GM19328 (cell line): ENCODE measurements at regions not wholly inside any gene's neighbourhood (a gene's known extent, or its start where the extent isn't known, plus 50 kb on each side); places are given as distances from the start of the nearest gene placed in this dataset.
"Not testable (repeated sequence)": the region's sequence is repeated elsewhere in the genome, so short reads cannot be mapped to it uniquely, and the experiment has no call there.

Experiments
- ATAC-seq: cut with Tn5 transposase; IDR thresholded peaks from one replicate; pipeline ENCODE4 v1.9.1; 2021; ENCODE audit warnings: mild to moderate bottlenecking, moderate library complexity; ENCODE audit not compliant: unreplicated experiment

GRCh38 chr12:46578190-46578982, 205.8 kb upstream of the SLC38A2 start:
- ATAC-seq: no peak

- no peak for ATAC-seq
These were observed 204.6 kb upstream of the SLC38A2 start for GRCh38 chr12:46577063-46577776.

DNA sequence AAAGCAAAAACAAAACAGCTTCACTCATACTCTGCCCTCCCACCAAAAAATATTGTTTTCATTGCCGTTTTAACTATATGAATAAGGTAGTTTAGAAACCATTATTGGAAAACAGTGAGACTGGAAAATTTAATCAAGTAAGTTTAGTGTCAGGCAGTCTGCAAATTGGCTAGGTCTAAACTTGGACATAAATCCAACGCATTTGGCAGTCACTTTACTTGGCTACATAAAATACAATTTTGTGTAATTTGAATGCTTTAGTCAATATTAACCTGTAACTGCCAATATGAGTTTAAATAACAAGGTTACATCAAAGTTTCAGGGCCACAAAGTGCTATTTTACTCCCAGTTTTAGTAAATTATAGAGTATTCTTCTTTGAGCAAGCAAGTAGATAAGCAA, 202.3 kb upstream of the SLC38A2 start:
- ATAC-seq: no peak

DNA sequence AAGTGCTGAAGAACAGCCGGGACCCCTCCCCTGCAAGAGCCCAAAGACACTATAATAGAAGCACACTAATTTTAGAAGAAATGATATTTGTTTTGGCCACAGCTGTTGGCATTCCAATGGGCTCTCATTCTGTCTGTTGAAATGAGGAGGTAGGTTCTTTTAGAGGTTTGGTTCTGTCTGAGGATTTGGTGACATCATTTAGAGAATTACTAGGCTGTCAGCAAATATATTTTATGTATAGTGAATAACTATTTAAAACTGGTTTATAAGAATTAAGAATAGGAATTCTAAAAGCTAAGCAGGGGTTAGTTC, 200.7 kb upstream of the SLC38A2 start:
- ATAC-seq: no peak

GRCh38 chr12:46572644-46573346, 200.2 kb upstream of the SLC38A2 start:
- ATAC-seq: no peak

GRCh38 chr12:46571608-46572007, 199.0 kb upstream of the SLC38A2 start:
- ATAC-seq: no peak

GRCh38 chr12:46569826-46570439, 197.4 kb upstream of the SLC38A2 start:
- ATAC-seq: no peak

DNA sequence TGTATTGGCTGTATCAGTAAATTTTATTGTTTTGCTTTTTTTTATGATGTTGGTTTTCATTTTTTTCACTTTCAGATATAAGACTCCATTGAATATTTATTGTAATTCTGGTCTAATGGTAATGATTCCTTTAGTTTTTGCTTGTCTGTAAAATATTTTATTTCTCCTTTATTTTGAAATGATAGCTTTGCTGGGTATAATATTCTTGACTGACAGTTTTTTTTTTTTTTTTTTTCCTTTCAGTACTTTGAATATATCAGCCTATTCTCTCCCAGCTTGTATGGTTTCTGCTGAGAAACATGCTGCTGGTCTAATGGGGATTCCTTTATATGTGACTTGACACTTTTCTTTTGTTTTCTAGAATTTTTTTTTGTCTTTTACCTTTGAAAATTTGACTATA, 195.1 kb upstream of the SLC38A2 start:
- ATAC-seq: no peak

GRCh38 chr12:46562625-46563225, 190.2 kb upstream of the SLC38A2 start:
- no peak for ATAC-seq

DNA sequence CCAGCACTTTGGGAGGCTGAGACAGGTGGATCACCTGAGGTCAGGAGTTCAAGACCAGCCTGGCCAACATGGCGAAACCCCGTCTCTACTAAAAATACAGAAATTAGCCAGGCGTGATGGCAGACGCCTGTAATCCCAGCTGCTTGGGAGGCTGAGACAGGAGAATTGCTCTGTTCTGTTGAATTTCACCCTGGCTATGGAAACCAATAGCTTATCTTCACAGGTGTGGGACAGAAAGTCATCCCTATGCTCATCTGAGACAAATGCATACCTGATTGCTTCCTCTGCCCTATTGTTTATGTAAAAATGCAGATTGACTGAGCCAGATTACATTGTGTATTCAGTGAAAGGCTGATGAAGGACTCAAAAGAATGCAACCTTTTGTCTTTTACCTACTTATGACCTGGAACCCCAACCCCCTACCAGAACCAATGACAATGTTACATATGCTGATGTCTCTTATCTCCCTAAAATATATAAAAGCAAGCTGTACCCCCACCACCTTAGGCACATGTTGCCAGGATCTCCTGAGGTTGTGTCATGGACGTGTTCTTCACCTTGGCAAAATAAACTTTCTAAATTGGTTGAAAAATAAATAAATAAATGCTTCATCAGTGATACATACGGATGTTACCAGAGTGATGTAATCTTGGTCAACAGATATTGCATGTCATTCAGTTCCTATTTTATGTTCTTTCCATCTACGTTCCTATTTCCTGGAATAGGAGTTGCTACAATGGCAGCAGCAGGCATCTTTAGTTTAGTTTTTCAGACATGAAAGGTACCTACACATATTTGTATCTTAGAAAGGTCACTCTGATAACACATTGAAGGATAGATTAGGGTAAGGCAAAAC, 189.4 kb upstream of the SLC38A2 start:
- not testable (repeated sequence) for ATAC-seq

DNA sequence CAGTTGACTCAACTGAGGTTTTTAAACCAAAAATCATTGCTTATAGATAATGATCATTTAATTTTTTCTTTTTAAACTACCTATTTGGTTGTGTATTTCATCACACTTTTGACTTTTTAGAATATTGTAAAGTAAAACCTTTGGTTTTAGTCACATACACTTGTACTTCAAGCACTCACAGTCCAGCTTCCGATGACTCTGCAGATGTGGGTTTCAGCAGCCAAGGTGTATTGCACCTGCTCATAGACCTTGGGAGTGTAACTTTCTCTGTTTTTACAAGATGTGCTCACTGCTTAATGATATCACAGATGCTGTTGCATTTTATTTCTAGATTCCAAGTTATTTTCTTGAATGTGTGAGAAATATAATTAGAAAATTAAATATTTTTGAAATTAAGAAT, 188.3 kb upstream of the SLC38A2 start:
- no peak for ATAC-seq

- no peak for ATAC-seq
These were observed 187.5 kb upstream of the SLC38A2 start for GRCh38 chr12:46560089-46560488.

DNA sequence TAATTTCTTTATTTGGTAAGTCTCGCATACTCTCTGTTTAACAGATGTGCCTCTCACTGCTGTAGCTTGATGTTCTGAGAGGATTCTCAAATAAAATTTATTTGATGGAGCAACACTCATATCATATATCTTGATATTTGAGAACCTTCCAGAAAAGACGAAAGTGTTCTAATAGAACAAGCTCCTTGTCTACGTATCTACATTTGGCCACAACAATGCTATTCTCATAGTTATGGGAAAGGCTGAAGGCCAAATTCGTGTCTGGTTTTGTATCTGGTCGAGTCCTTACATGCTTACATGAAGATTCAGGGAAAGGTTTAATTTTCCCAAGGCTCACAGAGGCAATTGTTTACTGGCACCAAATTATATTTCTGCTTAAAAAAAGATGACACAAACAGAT, 186.7 kb upstream of the SLC38A2 start:
- ATAC-seq: no peak

DNA sequence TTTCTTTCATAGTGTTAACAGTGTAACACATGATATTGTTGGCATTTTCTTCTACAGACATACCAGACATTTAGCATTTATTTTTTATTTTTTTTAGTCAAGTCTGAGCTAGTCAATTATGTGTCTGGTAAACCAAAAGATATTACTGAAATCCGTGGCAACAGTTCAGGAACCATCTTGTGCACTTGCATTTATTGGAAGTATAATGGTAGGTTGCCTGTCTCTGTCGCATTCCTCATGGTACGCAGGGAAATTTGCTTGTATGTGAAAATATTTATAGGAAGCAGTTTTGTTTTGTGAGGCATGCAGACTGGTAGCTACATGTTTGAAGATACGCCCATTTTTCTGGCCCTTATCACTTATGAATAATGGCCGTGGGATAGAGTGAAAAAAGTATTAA, 186.1 kb upstream of the SLC38A2 start:
- ATAC-seq: no peak

- ATAC-seq: no peak
These were observed 185.2 kb upstream of the SLC38A2 start for GRCh38 chr12:46557539-46558373.

- ATAC-seq: no peak
These were observed 184.4 kb upstream of the SLC38A2 start for GRCh38 chr12:46556819-46557524.

DNA sequence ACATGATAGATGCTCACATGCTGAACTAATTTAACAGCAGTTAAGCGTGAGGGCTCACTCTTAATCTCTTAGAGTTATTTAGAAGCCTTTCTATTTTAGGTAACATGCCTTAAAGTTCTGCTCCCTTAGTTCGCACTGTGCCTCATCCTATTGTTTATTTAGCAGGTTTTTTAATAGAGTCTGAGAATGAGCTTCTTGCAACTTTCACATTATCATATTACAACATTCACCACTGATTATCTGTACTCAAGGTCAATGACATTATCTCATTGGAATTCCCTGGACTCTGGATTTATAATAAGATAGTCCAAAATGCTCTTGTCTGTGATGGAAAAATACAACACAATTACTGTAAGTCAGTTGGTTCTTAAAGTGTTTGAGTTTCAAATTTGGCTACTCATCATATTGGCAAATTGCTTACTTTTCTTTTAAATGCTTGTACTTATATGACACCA, 183.6 kb upstream of the SLC38A2 start:
- ATAC-seq: no peak

DNA sequence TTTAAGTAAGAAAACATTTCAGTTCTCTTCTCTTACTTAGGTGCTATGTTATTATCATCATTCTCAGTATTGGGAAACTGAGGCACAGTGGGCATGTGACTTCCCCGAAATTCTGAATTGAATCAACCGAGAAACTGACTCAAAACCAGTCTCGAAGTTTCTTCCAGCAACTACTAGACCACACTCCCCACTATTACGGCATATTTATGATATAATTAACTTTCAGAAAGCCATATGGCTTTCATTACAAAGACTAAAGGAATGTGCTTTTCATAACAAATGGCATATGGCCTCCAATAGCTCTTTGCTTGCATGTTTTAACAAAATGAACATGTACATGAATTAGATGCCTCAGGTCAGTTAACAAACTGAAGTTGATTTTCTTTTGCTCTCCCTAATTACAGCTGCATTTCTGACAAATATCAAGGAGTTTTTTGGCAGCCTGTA, 182.9 kb upstream of the SLC38A2 start:
- no peak for ATAC-seq

GRCh38 chr12:46554460-46554859, 181.9 kb upstream of the SLC38A2 start:
- ATAC-seq: no peak
